Spinal cord (tissue), 9 donors: ENCODE measurements at regions not wholly inside any gene's neighbourhood (a gene's known extent, or its start where the extent isn't known, plus 50 kb on each side); places are given as distances from the start of the nearest gene placed in this dataset.
A peak's percentile ranks its signal among the peaks of the same experiment; 100 is the strongest.

Experiments used
- DNase-seq, 6 donors: peaks; one replicate each; pipeline versions ENCODE4 v3.0.0 to v3.0.0-alpha.2; 2013 to 2015; ENCODE audit warnings: low spot score in 6 of 6, low read depth in 4 of 6
- H3K27ac ChIP-seq: one replicate; pipeline ENCODE4 v1.5.1; 2013; ENCODE audit warnings: low read depth, low read length, control low read depth
- H3K27me3 ChIP-seq: one replicate; pipeline ENCODE4 v1.6.1; 2013; ENCODE audit warnings: low read length; ENCODE audit not compliant: control insufficient read depth, insufficient read depth
- H3K36me3 ChIP-seq: one replicate; pipeline ENCODE4 v1.6.1; 2013; ENCODE audit warnings: low read length; ENCODE audit not compliant: control insufficient read depth, insufficient read depth
- H3K4me1 ChIP-seq: one replicate; pipeline ENCODE4 v1.6.1; 2013; ENCODE audit warnings: low read length; ENCODE audit not compliant: control insufficient read depth, insufficient read depth
- H3K4me3 ChIP-seq: one replicate; pipeline ENCODE4 v1.5.1; 2013; ENCODE audit warnings: low read depth, low read length, control low read depth
- H3K9me3 ChIP-seq: one replicate; pipeline ENCODE4 v1.6.1; 2013; ENCODE audit warnings: low read length; ENCODE audit not compliant: control insufficient read depth, insufficient read depth
- WGBS: methylation state at CpG from one replicate; pipeline ENCODE4 v1.1.5; 2013; ENCODE audit warnings: missing lambda C conversion rate; ENCODE audit not compliant: insufficient coverage; 5-methylcytosine and 5-hydroxymethylcytosine counted together
- donor health status: healthy.

DNA sequence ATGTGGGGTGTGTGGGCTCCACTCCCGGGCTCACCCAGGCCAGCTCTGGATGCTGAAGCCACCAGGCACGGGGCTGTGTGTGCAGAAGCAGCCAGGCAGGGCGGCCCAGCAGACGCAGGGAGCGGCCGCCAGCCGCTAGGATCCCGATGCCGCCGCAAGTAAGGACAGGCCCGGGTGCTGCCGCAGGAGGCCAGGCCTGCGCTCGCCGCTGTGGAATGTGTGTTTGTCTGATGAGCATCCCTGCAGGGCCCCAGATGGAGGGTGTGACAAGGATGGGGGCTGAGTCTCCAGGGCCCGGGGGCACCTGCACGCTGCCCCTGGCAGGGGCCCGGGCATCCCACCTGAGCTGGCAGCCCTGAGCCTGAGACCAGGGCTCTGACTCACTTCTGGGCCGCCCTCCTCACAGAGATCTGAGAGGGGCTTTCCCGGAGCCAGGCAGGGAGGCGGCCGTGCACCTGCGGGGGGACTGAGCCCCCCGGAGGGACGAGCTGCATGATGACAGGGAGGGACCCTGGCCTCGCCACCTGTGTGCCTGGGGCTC is 101.5 kb downstream of the FOXL3 start:
- H3K36me3 ChIP-seq, result no peaks in the 10 kb centered on the region
- DNase-seq, result no peak
- 90% methylated on average over 25 of the region's 26 CpGs for WGBS

GRCh38 chr7:391961-392524 is 102.1 kb downstream of the FOXL3 start:
- H3K4me3 ChIP-seq, result no peak overlapping the region
- H3K27ac ChIP-seq, result no peak overlapping the region
- 94% methylated on average over 22 of the region's 25 CpGs for WGBS
- H3K36me3 ChIP-seq, result no peaks in the 10 kb centered on the region
- peaks cover 7% of the 10 kb centered on the region for H3K9me3 ChIP-seq
- H3K27me3 ChIP-seq, result no peaks in the 10 kb centered on the region
- DNase-seq, result no peak
- H3K4me1 ChIP-seq, result no peaks in the 10 kb centered on the region

More for the DNA sequence above, 101.5 kb downstream of the FOXL3 start:
- no peak overlapping the region for H3K27ac ChIP-seq
- H3K4me3 ChIP-seq, result no peak overlapping the region
- no peaks in the 10 kb centered on the region for H3K4me1 ChIP-seq
- no peaks in the 10 kb centered on the region for H3K27me3 ChIP-seq
- peaks cover 7% of the 10 kb centered on the region for H3K9me3 ChIP-seq

DNA sequence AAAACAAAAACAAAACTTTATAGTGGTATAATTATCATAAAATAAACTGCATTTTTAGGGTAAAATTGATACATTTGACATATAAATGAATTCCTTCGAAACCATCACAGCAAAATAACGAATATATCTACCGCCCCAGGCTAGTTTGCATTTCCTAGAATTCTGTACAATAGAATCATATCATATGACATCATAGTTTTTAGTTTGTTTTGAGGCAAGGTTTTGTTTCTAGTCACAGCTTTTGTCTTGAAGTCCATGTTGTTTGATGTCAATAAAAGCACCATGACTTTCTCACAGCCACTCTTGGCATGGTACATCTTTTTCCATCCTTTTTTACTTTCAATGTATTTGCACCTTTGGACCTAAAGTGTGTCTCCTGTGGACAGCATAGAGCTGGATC is 102.9 kb downstream of the FOXL3 start:
- no peaks in the 10 kb centered on the region for H3K36me3 ChIP-seq
- no CpG with 5 or more reads among the region's 3 CpGs for WGBS

DNA sequence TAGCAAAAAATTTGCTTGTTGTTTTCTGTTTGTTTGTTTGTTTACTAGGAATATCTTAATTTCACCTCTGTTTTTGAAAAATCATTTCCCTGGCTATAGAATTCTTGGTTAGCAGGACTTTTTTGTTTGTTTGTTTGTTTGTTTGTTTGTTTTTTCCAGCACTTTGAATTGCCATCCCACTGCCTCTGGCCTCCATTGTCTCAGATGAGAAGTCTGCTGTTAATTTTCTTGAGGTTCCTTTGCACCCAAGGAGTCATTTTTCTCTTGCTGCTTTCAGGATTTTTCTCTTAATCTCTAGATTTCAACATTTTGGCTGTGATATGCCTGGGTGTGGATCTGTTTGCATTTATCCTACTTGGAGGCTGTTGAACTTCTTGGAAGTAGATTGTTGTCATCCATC is 105.7 kb downstream of the FOXL3 start:
- H3K27me3 ChIP-seq, result no peaks in the 10 kb centered on the region
- no peaks in the 10 kb centered on the region for H3K4me1 ChIP-seq
- H3K36me3 ChIP-seq, result no peaks in the 10 kb centered on the region
- peaks cover 7% of the 10 kb centered on the region for H3K9me3 ChIP-seq
- no peak for DNase-seq
- no peak overlapping the region for H3K4me3 ChIP-seq
- H3K27ac ChIP-seq, result no peak overlapping the region

More for the DNA sequence above, 102.9 kb downstream of the FOXL3 start:
- no peak overlapping the region for H3K27ac ChIP-seq
- DNase-seq, result no peak
- peaks cover 7% of the 10 kb centered on the region for H3K9me3 ChIP-seq
- H3K27me3 ChIP-seq, result no peaks in the 10 kb centered on the region
- H3K4me1 ChIP-seq, result no peaks in the 10 kb centered on the region
- no peak overlapping the region for H3K4me3 ChIP-seq

DNA sequence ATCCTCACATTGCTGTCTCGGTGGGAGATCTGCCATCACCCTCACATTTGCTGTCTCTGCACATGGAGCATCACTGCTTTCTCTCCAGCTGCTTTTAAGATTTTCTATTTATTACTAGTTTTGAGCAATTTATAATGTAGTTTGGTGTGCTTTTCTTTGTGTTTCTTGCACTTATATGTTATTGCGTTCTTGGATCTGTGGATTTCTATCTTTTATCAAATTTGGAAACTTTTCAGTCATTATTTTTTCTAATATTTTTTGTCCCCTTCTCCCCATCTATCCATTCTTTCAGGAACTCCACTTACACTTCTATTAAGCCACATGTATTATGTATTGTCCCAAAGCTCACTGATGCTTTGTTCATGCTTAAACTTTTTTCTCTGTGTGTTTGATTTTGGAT is 108.9 kb downstream of the FOXL3 start:
- Histone ChIP-seq H3K4me1 (no peaks in the 10 kb centered on the region), H3K36me3 (no peaks in the 10 kb centered on the region), H3K4me3 (no peak overlapping the region), H3K9me3 (peaks cover 9% of the 10 kb centered on the region), H3K27ac (no peak overlapping the region), H3K27me3 (no peaks in the 10 kb centered on the region)
- no peak for DNase-seq
- no CpG with 5 or more reads among the region's 2 CpGs for WGBS

DNA sequence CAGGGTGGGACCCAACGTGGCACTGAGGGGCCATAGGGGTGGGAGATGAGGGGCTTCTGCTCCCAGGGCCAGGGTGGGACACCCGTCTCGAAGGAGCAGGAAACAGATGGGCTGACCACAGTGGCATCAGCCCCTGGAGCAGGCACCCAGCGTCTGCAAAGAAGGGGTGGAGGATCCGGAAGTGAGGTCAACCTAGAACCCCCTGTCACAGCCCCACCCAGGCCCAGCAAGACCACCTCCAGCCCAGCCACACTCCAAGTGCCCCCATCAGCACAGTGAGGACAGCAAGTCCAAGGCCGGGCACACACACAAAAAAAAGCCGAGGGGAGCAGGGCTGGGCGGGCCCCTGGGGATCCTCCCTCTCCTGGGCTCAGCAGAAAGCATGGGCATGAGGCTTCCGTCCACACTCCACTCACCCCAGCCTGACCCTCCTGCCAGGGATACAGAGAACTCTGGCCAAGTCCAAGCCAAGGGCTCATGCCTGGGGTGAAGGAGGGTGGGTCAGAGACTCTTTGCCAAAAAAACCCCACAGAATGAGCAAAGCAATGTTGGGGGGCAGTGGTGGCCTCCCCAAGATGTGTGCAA is 111.0 kb downstream of the FOXL3 start:
- H3K27ac ChIP-seq, result no peak overlapping the region
- peaks cover 2% of the 10 kb centered on the region for H3K9me3 ChIP-seq
- no peaks in the 10 kb centered on the region for H3K36me3 ChIP-seq
- DNase-seq, result no peak
- H3K4me1 ChIP-seq, result peaks cover 12% of the 10 kb centered on the region
- H3K4me3 ChIP-seq, result no peak overlapping the region
- 92% methylated on average over 8 of the region's 9 CpGs for WGBS
- no peaks in the 10 kb centered on the region for H3K27me3 ChIP-seq

- no peak for DNase-seq
- H3K27me3 ChIP-seq, result no peaks in the 10 kb centered on the region
- WGBS, result 90% methylated on average over 7 of the region's 11 CpGs
- no peak overlapping the region for H3K27ac ChIP-seq
- no peaks in the 10 kb centered on the region for H3K36me3 ChIP-seq
- peaks cover 15% of the 10 kb centered on the region for H3K4me1 ChIP-seq
- no peak overlapping the region for H3K4me3 ChIP-seq
- peaks cover 2% of the 10 kb centered on the region for H3K9me3 ChIP-seq
Observed at GRCh38 chr7:401495-401894, 111.5 kb downstream of the FOXL3 start.

DNA sequence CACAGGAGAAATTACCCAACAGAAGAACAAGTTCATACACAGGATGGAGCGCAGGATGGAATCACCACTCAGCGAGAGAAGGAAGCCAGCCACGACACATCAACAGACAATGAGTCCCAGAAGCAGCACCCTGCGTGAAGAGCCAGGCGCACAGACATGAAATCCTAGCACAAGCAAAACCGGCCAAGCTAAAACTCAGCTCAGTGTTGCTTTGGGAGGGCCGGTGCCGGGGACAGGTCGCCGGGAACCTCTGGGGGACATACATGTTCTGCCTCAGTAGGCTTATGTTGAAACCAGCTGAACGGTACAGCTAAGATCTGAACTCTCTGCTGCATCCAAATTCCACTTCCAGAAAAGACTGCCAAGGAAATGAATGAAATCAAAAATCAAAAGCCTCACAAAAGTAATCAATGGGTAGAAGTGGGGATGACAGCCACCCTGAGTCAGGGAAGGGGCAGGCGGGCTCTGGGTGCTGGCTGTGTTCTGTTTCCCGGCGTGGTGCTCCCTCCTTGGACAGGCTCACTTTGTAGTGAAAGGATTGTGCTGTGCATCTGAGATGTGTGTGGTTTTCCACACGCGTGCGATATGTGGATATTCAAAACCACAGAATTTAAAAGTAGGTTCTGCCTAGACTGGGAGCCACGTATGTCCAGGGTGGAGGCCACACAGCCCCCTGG is 114.7 kb downstream of the PDGFA start:
- H3K9me3 ChIP-seq, result peaks cover 2% of the 10 kb centered on the region
- DNase-seq, result no peak
- H3K4me1 ChIP-seq, result peaks cover 21% of the 10 kb centered on the region
- H3K36me3 ChIP-seq, result no peaks in the 10 kb centered on the region
- H3K4me3 ChIP-seq, result no peak overlapping the region
- H3K27me3 ChIP-seq, result peaks cover 2% of the 10 kb centered on the region
- 78% methylated on average over 16 of the region's 18 CpGs for WGBS
- no peak overlapping the region for H3K27ac ChIP-seq

DNA sequence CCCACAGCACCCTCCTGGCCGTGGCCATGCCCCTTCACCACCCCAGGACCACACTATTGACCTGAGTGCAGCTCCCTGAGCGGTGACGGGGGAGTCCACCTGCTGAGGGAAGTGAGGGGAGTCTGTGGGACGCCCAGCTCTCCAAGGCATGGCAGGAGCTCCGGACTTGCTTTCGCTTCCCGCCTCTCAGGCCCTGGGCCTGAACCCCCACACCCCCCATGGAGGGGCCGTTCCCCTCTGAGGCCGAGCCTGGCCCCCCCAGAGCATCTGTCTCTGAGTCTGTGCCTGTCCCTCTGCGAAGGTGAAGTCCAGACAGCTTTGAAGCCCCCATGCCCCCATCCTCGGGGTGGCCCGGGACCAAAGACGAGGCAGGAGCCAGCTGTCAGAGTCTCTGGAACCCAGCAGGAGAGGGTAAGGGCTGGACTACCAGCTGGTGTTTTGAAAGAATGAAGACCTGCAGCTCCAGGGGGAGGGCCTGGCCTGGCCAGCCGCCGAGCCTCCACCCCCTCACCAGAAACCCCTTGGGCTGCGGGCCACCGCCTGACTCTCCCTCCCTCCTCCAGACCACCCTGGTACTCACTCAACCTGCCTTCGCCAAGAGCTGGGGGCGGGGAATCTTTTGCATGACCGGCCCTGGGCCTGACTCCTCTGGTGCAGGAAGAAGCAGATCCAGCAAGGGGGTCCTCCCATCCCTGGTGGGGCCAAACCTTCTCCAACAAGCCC is 114.0 kb downstream of the PDGFA start:
- Histone ChIP-seq H3K9me3 (peaks cover 2% of the 10 kb centered on the region), H3K36me3 (no peaks in the 10 kb centered on the region), H3K27ac (no peak overlapping the region), H3K4me1 (peaks cover 21% of the 10 kb centered on the region), H3K4me3 (no peak overlapping the region), H3K27me3 (peaks cover 2% of the 10 kb centered on the region)
- WGBS, result 19% methylated on average over 14 of the region's 20 CpGs
- peak in 2 of 6 donors; percentile 19 to 52 for DNase-seq
